ENCODE measurements at regions not wholly inside any gene's neighbourhood (a gene's known extent, or its start where the extent isn't known, plus 50 kb on each side); places are given as distances from the start of the nearest gene placed in this dataset.

GRCh38 chr20:57960803-57961575 is 251.2 kb upstream of the PMEPA1 start:
- no peak for TF ChIP-seq EZH2 (IDR thresholded peaks at IDR 0.05; ENCODE audit: low read length)
- TF ChIP-seq CTCF (optimal IDR thresholded peaks at IDR 0.05 in 1 of 3, IDR thresholded peaks at IDR 0.05 in 1 of 3, conservative IDR thresholded peaks at IDR 0.05 in 1 of 3; ENCODE audit: extremely low read depth in 1 of 3, insufficient read depth in 2 of 3, low read length in 3 of 3) = no peak
